HepG2 (cell line): ENCODE measurements at regions not wholly inside any gene's neighbourhood (a gene's known extent, or its start where the extent isn't known, plus 50 kb on each side); places are given as distances from the start of the nearest gene placed in this dataset.

Source experiments
- ATAC-seq: fragments of 200-7000 bp; cut with Tn5 transposase; 3 replicates; pipeline ENCODE4 v1.9.1; 2020; ENCODE audit warnings: mild to moderate bottlenecking, moderate library complexity
- BruUV-seq: library from RNA; stranded (reverse); fragments of 400-500 nt; replicated peaks from 2 replicates; lab custom pipeline; 2021; lab: Mats Ljungman, UMichigan
- CTCF ChIA-PET: fragments of 300-600 bp; formaldehyde crosslinking; extraction: SDS; loops from one replicate; lab custom pipeline; 2021; ENCODE audit warnings: low total read pairs, inconsistent platforms, low intra/inter-chr PET ratio; lab: Yijun Ruan, JAX
- POLR2A ChIA-PET: fragments of 350-600 bp; sonication (Branson Sonifier 250); formaldehyde crosslinking; loops from one replicate; lab custom pipeline; 2020; ENCODE audit warnings: antibody characterized with exemption, inconsistent platforms; lab: Yijun Ruan, JAX
- DNase-seq: peaks from one replicate; pipeline ENCODE4 v3.0.0-alpha.2; 2015; ENCODE audit warnings: low spot score
- FAIRE-seq: peaks from 3 replicates; lab custom pipeline; 2011; peaks lifted over from hg19 to GRCh38; lab: Jason Lieb, UNC
- H2AFZ ChIP-seq: one replicate; pipeline ENCODE4 v1.6.1; 2011; ENCODE audit warnings: low read length, inconsistent platforms
- H3K27ac ChIP-seq: fragments of 300-600 bp; 3 replicates; pipeline ENCODE4 v1.8.0; 2011; ENCODE audit warnings: mixed run types, mild to moderate bottlenecking, mixed read lengths, low read length, inconsistent platforms; ENCODE audit not compliant: insufficient read depth; ENCODE audit errors: extremely low read length
- H3K27me3 ChIP-seq, 2 experiments: fragments of 200-600 bp in 1 of 2; 2 replicates in 1 of 2; 3 replicates in 1 of 2; pipeline versions ENCODE4 v1.6.0 to v1.8.0; 2011; ENCODE audit warnings: low read length in 2 of 2, mild to moderate bottlenecking in 2 of 2, moderate library complexity in 2 of 2, inconsistent platforms in 1 of 2; ENCODE audit not compliant: insufficient read depth in 2 of 2, control insufficient read depth in 1 of 2
- H3K36me3 ChIP-seq, 2 experiments: fragments of 200-600 bp in 1 of 2; replicated peaks in 1 of 2; 2 replicates in 1 of 2; 3 replicates in 1 of 2; pipeline versions ENCODE4 v1.5.1 to v1.8.0; 2011; ENCODE audit warnings: low read length in 2 of 2, inconsistent platforms in 1 of 2; ENCODE audit not compliant: insufficient read depth in 2 of 2, control insufficient read depth in 1 of 2
- H3K4me1 ChIP-seq: 2 replicates; pipeline ENCODE4 v1.5.1; 2012; ENCODE audit warnings: low read length, inconsistent platforms; ENCODE audit not compliant: insufficient read depth
- H3K4me2 ChIP-seq: 2 replicates; pipeline ENCODE4 v1.6.0; 2011; ENCODE audit warnings: low read depth, low read length, inconsistent platforms
- H3K4me3 ChIP-seq, 3 experiments: fragments of 200-600 bp in 1 of 3; sonication (generic), shearing (Covaris generic) in 1 of 3; replicated peaks in 1 of 3; 2 replicates each; pipeline ENCODE4 v1.5.1; 2011 to 2016; ENCODE audit warnings: low read length in 3 of 3, inconsistent platforms in 2 of 3, low read depth in 2 of 3, mild to moderate bottlenecking in 2 of 3, control low read depth in 1 of 3, mixed read lengths in 1 of 3; ENCODE audit not compliant: insufficient read depth in 1 of 3
- H3K79me2 ChIP-seq: one replicate; pipeline ENCODE4 v1.6.1; 2011; ENCODE audit warnings: low read length, inconsistent platforms; ENCODE audit not compliant: insufficient read depth
- H3K9ac ChIP-seq: 2 replicates; pipeline ENCODE4 v1.6.0; 2011; ENCODE audit warnings: mild to moderate bottlenecking, low read depth, low read length, inconsistent platforms; ENCODE audit not compliant: insufficient read depth
- H3K9me3 ChIP-seq: 2 replicates; pipeline ENCODE4 v1.5.1; 2012; ENCODE audit warnings: mild to moderate bottlenecking, low read length
- H4K20me1 ChIP-seq: 2 replicates; pipeline ENCODE4 v1.6.0; 2011; ENCODE audit warnings: inconsistent platforms, mild to moderate bottlenecking, low read length, moderate library complexity; ENCODE audit not compliant: insufficient read depth
- HNF4G ChIP-seq, 2 experiments: sonication (generic) in 1 of 2; formaldehyde crosslinking in 1 of 2; IDR thresholded peaks; 2 replicates each; pipeline versions ENCODE4 v1.4.0 to v1.6.1; 2011 to 2020; ENCODE audit warnings: borderline replicate concordance in 2 of 2, low read depth in 2 of 2, mild to moderate bottlenecking in 2 of 2, low read length in 1 of 2, missing genetic modification reagents in 1 of 2, moderate library complexity in 1 of 2
- PCBP1 ChIP-seq: fragments of 200-400 bp; formaldehyde crosslinking; IDR thresholded peaks from 2 replicates; pipeline ENCODE4 v1.6.1; 2017; ENCODE audit warnings: mild to moderate bottlenecking, low read depth, low read length, borderline replicate concordance
- SOX6 ChIP-seq, 2 experiments: fragments of 450-650 bp in 1 of 2; sonication (generic) in 1 of 2; formaldehyde crosslinking in 1 of 2; IDR thresholded peaks; 2 replicates each; pipeline versions ENCODE4 v1.4.0 to v1.6.1; 2017 to 2020; ENCODE audit warnings: antibody characterized with exemption in 1 of 2, mild to moderate bottlenecking in 1 of 2, missing genetic modification reagents in 1 of 2
- ZNF841 ChIP-seq: sonication (generic); formaldehyde crosslinking; IDR thresholded peaks from 2 replicates; pipeline ENCODE4 v1.8.1; 2023; ENCODE audit warnings: missing genetic modification reagents, borderline replicate concordance
- WGBS: methylation state at CpG from one replicate; pipeline ENCODE4 v1.1.6; 2017; ENCODE audit warnings: low lambda C conversion rate; 5-methylcytosine and 5-hydroxymethylcytosine counted together
- in situ Hi-C: cut with HindIII; loops from 2 replicates; pipeline ENCODE4 v1.10.0; 2017; ENCODE audit warnings: low pct_unique_long_range_greater_than_20kb; ENCODE audit not compliant: extremely low pct_ligation_motif_present
- intact Hi-C: fragments of 100-400 bp; cut with micrococcal nuclease; formaldehyde crosslinking; loops from one replicate; pipeline ENCODE4 v1.10.0; 2022; ENCODE audit not compliant: unreplicated experiment
- TF ChIP-seq, protein P1 (sequence below): IDR thresholded peaks from 2 replicates; pipeline ENCODE4 v1.6.1; 2016; ENCODE audit warnings: low read depth, control low read depth

DNA sequence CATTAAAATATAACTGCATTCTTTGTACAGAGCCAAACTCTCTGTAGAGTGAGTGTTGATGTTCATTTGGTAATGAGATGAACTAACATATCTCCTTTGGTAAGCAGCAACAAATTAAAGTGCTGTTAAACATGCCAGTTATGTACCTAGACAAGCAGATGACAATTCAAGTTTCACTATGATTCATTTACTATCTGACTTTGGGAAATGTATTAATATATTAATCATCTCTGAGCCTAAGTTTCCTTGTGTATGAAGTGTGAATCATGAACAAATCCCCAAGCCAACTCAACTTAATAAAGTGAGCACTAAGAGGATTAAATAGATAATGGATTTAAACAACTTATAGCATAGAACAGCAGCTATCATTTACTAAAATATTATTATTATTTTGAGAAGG is 1044.2 kb downstream of the GLUD2 start:
- Histone ChIP-seq H3K27me3 (no peaks in the 10 kb centered on the region), H3K9ac (no peak overlapping the region), H3K4me1 (no peaks in the 10 kb centered on the region), H3K27ac (no peak overlapping the region), H4K20me1 (no peaks in the 10 kb centered on the region), H3K9me3 (no peaks in the 10 kb centered on the region; the same call in 1 of the 2 replicates), H3K79me2 (no peaks in the 10 kb centered on the region), H3K4me3 (no peak overlapping the region), H2AFZ (no peak overlapping the region), H3K4me2 (no peak overlapping the region), H3K36me3 (no peaks in the 10 kb centered on the region)
- in situ Hi-C loops (no loop called here), intact Hi-C loops (no loop called here)
- CTCF ChIA-PET, result no interaction called here
- no TSS peak for BruUV-seq
- POLR2A ChIA-PET, result no interaction called here
- ATAC-seq (no peak), DNase-seq (no peak), FAIRE-seq (no peak)
- TF ChIP-seq PCBP1, result no peak
- no peak for TF ChIP-seq ZNF841 (CRISPR knock-in tag)
- TF ChIP-seq HNF4G (IDR thresholded peaks at IDR 0.05; ENCODE audit: borderline replicate concordance, low read depth, low read length), result no peak
- TF ChIP-seq HNF4G (CRISPR knock-in tag; IDR thresholded peaks at IDR 0.05; ENCODE audit: borderline replicate concordance, low read depth), result no peak

DNA sequence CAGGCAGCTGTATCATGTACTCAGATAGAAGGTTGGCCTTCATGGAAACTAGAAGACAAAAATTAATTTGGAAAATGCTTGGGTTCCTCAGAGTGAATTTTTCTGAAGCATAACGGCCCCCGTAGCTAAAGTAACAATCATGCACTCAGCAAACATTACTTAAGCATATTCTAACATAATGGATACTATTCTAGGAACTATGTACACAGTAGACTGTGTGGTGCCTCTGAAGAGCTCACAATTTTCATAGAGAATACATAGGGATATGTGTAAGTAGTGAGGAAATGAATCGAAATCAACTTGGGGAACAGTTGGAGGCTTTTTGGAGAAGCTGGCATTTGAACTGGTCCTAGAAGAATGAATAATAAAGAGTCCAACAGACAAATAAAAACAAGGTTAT is 1045.0 kb downstream of the GLUD2 start:
- FAIRE-seq, result no peak
- intact Hi-C loops, result no loop called here
- POLR2A ChIA-PET, result no interaction called here

More for the DNA sequence above, 1045.0 kb downstream of the GLUD2 start:
- Histone ChIP-seq H3K4me1 (no peaks in the 10 kb centered on the region), H3K4me3 (no peak overlapping the region), H3K9me3 (no peaks in the 10 kb centered on the region; the same call in 1 of the 2 replicates), H4K20me1 (no peaks in the 10 kb centered on the region), H3K27ac (no peak overlapping the region), H3K27me3 (no peaks in the 10 kb centered on the region), H2AFZ (no peak overlapping the region), H3K9ac (no peak overlapping the region), H3K4me2 (no peak overlapping the region), H3K79me2 (no peaks in the 10 kb centered on the region), H3K36me3 (no peaks in the 10 kb centered on the region)
- DNase-seq, result no peak
- BruUV-seq, result no TSS peak
- CTCF ChIA-PET, result no interaction called here
- ATAC-seq, result no peak
- 0% methylated on average over 3 of the region's 3 CpGs for WGBS
- TF ChIP-seq, protein P1, sequence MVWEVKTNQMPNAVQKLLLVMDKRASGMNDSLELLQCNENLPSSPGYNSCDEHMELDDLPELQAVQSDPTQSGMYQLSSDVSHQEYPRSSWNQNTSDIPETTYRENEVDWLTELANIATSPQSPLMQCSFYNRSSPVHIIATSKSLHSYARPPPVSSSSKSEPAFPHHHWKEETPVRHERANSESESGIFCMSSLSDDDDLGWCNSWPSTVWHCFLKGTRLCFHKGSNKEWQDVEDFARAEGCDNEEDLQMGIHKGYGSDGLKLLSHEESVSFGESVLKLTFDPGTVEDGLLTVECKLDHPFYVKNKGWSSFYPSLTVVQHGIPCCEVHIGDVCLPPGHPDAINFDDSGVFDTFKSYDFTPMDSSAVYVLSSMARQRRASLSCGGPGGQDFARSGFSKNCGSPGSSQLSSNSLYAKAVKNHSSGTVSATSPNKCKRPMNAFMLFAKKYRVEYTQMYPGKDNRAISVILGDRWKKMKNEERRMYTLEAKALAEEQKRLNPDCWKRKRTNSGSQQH (CRISPR knock-in tag), result no peak
- no peak for TF ChIP-seq SOX6 (IDR thresholded peaks at IDR 0.05)
- TF ChIP-seq SOX6 (CRISPR knock-in tag; IDR thresholded peaks at IDR 0.05), result no peak
- in situ Hi-C loops, result no loop called here
